Left kidney (tissue), 1 donor: ENCODE measurements at regions not wholly inside any gene's neighbourhood (a gene's known extent, or its start where the extent isn't known, plus 50 kb on each side); places are given as distances from the start of the nearest gene placed in this dataset.
"Not testable (repeated sequence)": the region's sequence is repeated elsewhere in the genome, so short reads cannot be mapped to it uniquely, and the experiment has no call there.

Source experiments
- DNase-seq: peaks from one replicate; pipeline ENCODE4 v3.0.0-alpha.2; 2013

GRCh38 chr4:169894767-169895166 lies 131.4 kb downstream of the MFAP3L start:
- DNase-seq, result not testable (repeated sequence)

GRCh38 chr4:169885893-169886292 lies 128.1 kb upstream of the HPF1 start:
- DNase-seq, result no peak

- no peak for DNase-seq
These were observed 124.0 kb upstream of the HPF1 start for GRCh38 chr4:169881769-169882168.

GRCh38 chr4:169870507-169870906 lies 112.8 kb upstream of the HPF1 start:
- no peak for DNase-seq

- no peak for DNase-seq
These were observed 111.7 kb upstream of the HPF1 start for GRCh38 chr4:169869490-169869889.

GRCh38 chr4:169861593-169861992 lies 103.8 kb upstream of the HPF1 start:
- DNase-seq, result peak; percentile 68

GRCh38 chr4:169859366-169860216 lies 101.8 kb upstream of the HPF1 start:
- no peak for DNase-seq

- no peak for DNase-seq
These were observed 96.3 kb upstream of the HPF1 start for GRCh38 chr4:169854090-169854489.

GRCh38 chr4:169852481-169852880 lies 94.7 kb upstream of the HPF1 start:
- DNase-seq, result no peak

- DNase-seq, result no peak
These were observed 94.0 kb upstream of the HPF1 start for GRCh38 chr4:169851750-169852149.

GRCh38 chr4:169849456-169849855 lies 91.7 kb upstream of the HPF1 start:
- DNase-seq, result no peak

- no peak for DNase-seq
These were observed 90.3 kb upstream of the HPF1 start for GRCh38 chr4:169848018-169848417.

GRCh38 chr4:169847171-169847570 lies 89.4 kb upstream of the HPF1 start:
- no peak for DNase-seq

GRCh38 chr4:169846396-169846795 lies 88.7 kb upstream of the HPF1 start:
- DNase-seq, result no peak

- DNase-seq, result no peak
These were observed 84.0 kb upstream of the HPF1 start for GRCh38 chr4:169841776-169842175.

GRCh38 chr4:169840554-169840953 lies 82.8 kb upstream of the HPF1 start:
- DNase-seq, result no peak

GRCh38 chr4:169828329-169828728 lies 70.6 kb upstream of the HPF1 start:
- DNase-seq, result not testable (repeated sequence)

- no peak for DNase-seq
These were observed 69.0 kb upstream of the HPF1 start for GRCh38 chr4:169826634-169827187.

- DNase-seq, result peak; percentile 86
These were observed 65.9 kb upstream of the HPF1 start for GRCh38 chr4:169823685-169824084.

- no peak for DNase-seq
These were observed 63.7 kb upstream of the HPF1 start for GRCh38 chr4:169821402-169821801.

- no peak for DNase-seq
These were observed 60.4 kb upstream of the HPF1 start for GRCh38 chr4:169818063-169818679.

GRCh38 chr4:169815606-169816005 lies 57.9 kb upstream of the HPF1 start:
- no peak for DNase-seq

- no peak for DNase-seq
These were observed 53.7 kb upstream of the HPF1 start for GRCh38 chr4:169811476-169811875.
